GM13977 (cell line): ENCODE measurements at regions not wholly inside any gene's neighbourhood (a gene's known extent, or its start where the extent isn't known, plus 50 kb on each side); places are given as distances from the start of the nearest gene placed in this dataset.

Source experiments
- DNase-seq: peaks from one replicate; pipeline ENCODE4 v3.0.0; 2012; ENCODE audit warnings: low spot score
- CTCF ChIP-seq: IDR thresholded peaks from 2 replicates; pipeline ENCODE4 v1.5.1; 2012; ENCODE audit warnings: mild to moderate bottlenecking, control low read depth; ENCODE audit not compliant: insufficient read depth; ENCODE audit errors: extremely low read depth, missing control alignments
- in situ Hi-C: fragments of 300-500 bp; cut with MboI; formaldehyde crosslinking; loops from one replicate; pipeline ENCODE4 v1.12.0; 2022; ENCODE audit warnings: low sequenced_read_pairs, low pct_unique_long_range_greater_than_20kb, mixed read lengths, inconsistent platforms; ENCODE audit not compliant: unreplicated experiment

DNA sequence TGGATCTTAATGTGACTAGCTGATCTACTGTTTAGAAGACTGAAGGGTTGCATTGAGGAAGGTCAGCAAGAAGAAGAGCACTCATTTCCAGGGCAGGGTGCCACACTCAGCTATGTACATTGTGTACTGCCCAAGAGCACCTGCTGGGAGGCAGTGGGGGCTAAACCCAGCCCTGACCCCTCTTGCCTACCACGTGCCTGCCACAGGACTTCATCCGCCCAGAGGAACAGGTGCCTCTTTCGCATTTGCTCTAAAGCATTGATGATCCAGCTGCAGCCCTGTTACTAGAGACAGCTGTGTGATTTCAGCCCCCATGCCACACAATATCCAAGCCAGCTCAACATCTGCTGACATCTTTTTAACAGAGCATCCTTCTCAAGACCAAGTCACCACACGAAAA is 341.8 kb downstream of the LMX1A start:
- no peak for TF ChIP-seq CTCF
- DNase-seq, result no peak

GRCh38 chr1:165011991-165012531 is 344.5 kb downstream of the LMX1A start:
- DNase-seq, result no peak
- TF ChIP-seq CTCF, result no peak
- in situ Hi-C loops, result no loop called here

More for the DNA sequence above, 341.8 kb downstream of the LMX1A start:
- in situ Hi-C loops, result no loop called here

DNA sequence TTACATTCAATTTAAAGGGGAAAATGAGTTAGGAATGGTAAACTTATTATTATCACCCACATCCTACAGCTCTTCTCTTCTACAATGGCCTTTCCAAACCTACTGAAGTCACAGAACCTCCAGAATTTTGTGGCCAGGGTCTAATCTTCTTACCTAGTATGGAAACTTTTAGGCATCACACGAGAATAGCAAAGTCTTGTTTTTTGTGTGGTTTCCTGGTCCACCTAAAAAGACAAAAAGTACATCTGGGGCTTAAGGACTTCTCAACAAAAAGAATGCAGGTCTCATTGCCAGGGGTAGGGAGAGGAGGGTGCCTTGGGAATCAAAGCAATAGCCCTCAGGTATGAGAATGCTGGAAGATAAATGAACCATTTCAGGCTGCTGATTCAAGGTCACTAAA is 345.3 kb downstream of the LMX1A start:
- no peak for DNase-seq
- no peak for TF ChIP-seq CTCF
- in situ Hi-C loops, result no loop called here

DNA sequence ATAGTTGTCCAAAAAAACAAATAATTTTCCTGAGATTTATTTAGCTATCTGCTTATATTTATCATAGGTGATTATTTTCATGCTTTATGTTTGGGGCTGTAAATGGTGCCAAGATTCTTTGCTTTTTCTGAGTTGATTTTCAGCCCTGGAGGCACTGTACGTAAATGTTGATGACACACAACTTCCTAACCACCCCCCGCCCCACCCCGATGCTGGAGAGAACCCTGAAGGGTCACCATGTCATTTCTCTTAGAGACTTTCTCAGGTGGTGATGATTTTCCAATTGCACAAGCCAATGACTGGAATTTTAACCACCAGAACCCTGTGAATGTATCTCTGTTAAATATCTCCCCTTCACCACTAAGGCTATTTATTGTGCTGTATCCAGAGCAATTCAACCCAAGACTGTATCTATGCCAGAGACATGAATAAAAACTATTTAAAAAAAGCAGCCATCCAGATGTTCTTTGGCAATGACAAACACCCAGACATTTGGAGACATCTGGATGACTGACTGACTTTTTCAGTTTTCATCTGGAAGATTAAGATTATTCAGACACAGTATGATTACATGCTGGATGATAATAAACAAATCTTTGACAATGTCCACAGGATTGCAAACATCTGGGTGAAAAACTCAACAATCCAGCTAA is 346.0 kb downstream of the LMX1A start:
- TF ChIP-seq CTCF, result no peak
- in situ Hi-C loops, result no loop called here

GRCh38 chr1:165006831-165007230 is 349.7 kb downstream of the LMX1A start:
- TF ChIP-seq CTCF, result no peak

More for the DNA sequence above, 346.0 kb downstream of the LMX1A start:
- DNase-seq, result no peak

DNA sequence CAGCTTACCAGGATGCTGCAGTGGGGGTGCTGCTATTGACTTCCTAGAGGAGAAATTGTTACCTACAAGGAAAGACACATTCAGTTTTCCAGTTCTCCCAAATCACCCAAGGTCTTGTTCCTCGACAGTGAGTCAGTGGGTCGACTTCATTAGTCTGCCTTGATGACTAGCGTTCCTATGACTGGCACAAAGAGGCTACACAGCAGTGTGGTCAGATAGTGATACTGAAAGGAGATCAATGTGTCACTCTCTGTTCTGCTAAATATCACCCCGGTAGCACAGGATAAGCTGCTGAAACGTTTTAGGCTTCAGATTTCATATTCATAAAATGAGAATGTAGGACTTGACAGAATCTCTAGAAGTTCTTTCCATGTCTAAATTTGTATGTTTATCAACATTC is 357.4 kb downstream of the LMX1A start:
- in situ Hi-C loops, result no loop called here
- no peak for DNase-seq
- no peak for TF ChIP-seq CTCF

More at GRCh38 chr1:165006831-165007230, 349.7 kb downstream of the LMX1A start:
- no peak for DNase-seq
- in situ Hi-C loops, result no loop called here

DNA sequence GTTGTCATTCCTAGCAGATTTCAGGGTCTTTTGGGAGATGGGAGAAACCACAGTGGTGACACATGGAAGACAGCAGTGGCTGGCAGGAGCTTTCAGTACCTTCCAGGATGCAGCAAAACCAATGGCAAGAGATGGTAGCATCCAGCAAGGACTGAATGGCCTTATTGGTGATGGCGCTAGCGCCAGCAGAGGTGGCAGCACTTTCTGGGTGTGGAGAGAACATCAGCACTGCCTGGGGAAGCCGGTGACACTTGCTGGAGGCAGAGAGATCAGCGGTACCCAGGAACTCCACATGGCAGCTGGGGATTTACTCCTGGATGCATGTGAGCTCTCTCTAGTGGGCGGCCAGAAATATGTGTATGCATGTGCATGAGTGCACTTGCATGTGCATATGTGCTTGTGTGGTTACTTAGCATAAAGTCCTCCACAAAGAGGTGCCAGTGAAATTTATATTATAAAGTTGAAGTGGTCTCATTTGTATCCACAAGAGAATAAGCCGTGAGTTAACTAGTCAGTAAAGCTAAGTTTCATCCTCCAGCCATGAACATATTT is 364.7 kb downstream of the LMX1A start:
- no peak for TF ChIP-seq CTCF
- in situ Hi-C loops, result no loop called here
- DNase-seq, result no peak
